AG04449 (cell line): ENCODE measurements at regions not wholly inside any gene's neighbourhood (a gene's known extent, or its start where the extent isn't known, plus 50 kb on each side); places are given as distances from the start of the nearest gene placed in this dataset.

Source experiments
- CTCF ChIA-PET: fragments of 350-600 bp; formaldehyde crosslinking; extraction: SDS; loops from one replicate; lab custom pipeline; 2021; ENCODE audit warnings: antibody characterized with exemption; lab: Yijun Ruan, JAX
- POLR2A ChIA-PET: fragments of 400-600, 350-600 bp; formaldehyde crosslinking; extraction: SDS; loops from one replicate; lab custom pipeline; 2020; ENCODE audit warnings: antibody characterized with exemption, inconsistent platforms; lab: Yijun Ruan, JAX
- DNase-seq: peaks from one replicate; pipeline ENCODE4 v3.0.0-alpha.2; 2010; ENCODE audit warnings: low read depth, low spot score
- H3K4me3 ChIP-seq: 2 replicates; pipeline ENCODE4 v1.5.1; 2011; ENCODE audit warnings: low read depth, mild to moderate bottlenecking, control low read depth, low read length
- TF ChIP-seq, protein P1 (sequence below): IDR thresholded peaks from one replicate; pipeline ENCODE4 v1.5.1; 2011; ENCODE audit warnings: mild to moderate bottlenecking, moderate library complexity, low read length, control low read depth, inconsistent platforms; ENCODE audit not compliant: insufficient read depth; ENCODE audit errors: missing control alignments

DNA sequence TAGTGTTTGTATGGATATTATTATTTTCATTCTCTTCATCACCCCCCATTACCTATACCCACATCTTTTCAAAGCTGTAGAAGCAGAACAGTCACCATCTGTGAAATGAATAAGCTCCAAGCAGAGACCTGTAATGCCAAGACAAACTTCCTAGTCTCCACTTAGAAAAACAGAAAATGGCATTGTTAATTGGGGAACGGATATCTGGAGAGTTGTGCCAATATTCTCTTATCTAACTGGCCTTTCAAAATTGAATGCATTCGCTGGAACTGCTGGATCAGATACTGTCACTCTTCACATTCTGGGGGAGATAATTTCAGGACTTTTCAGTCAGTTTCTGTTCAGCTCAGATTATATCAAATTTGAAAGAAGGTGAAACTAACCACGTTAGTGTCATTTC, 464.4 kb upstream of the GOT2 start:
- CTCF ChIA-PET = interaction anchor here (1.0 kb wide), 1 partner anchor 8 kb away, joined by 3 read pairs; no protein-coding TSS in a partner anchor
- POLR2A ChIA-PET = no interaction called here
- DNase-seq = no peak
- H3K4me3 ChIP-seq = no peak overlapping the region
- TF ChIP-seq, protein P1, sequence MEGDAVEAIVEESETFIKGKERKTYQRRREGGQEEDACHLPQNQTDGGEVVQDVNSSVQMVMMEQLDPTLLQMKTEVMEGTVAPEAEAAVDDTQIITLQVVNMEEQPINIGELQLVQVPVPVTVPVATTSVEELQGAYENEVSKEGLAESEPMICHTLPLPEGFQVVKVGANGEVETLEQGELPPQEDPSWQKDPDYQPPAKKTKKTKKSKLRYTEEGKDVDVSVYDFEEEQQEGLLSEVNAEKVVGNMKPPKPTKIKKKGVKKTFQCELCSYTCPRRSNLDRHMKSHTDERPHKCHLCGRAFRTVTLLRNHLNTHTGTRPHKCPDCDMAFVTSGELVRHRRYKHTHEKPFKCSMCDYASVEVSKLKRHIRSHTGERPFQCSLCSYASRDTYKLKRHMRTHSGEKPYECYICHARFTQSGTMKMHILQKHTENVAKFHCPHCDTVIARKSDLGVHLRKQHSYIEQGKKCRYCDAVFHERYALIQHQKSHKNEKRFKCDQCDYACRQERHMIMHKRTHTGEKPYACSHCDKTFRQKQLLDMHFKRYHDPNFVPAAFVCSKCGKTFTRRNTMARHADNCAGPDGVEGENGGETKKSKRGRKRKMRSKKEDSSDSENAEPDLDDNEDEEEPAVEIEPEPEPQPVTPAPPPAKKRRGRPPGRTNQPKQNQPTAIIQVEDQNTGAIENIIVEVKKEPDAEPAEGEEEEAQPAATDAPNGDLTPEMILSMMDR = no peak

DNA sequence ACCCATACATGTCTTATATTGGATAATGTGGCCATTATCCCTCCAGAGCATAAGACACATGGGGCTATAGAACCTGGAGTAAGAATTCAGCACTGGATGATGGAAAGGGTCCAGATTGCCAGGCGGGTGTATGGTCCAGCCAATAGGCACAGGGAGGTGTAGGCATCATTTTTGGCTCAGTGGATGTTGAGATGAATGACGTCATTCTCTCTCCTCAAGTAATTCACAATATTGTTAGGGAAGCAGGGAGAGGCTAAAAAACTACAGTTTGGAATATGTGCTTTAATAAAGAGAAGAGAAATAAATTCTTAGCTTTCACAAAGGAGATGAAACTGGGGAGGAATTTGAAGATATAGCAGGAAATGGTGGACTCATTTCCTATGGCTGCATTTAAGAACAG, 461.1 kb upstream of the GOT2 start:
- CTCF ChIA-PET = no interaction called here
- H3K4me3 ChIP-seq = no peak overlapping the region
- TF ChIP-seq, protein P1 = no peak
- DNase-seq = no peak
- POLR2A ChIA-PET = no interaction called here

GRCh38 chr16:59193637-59194036, 459.5 kb upstream of the GOT2 start:
- TF ChIP-seq, protein P1 = no peak
- ChIA-PET POLR2A (no interaction called here), CTCF (interaction anchor here (1.1 to 2.7 kb wide), 4 partner anchors 10 to 14 kb away, joined by 3 to 8 read pairs (median 6); no protein-coding TSS in a partner anchor)
- no peak overlapping the region for H3K4me3 ChIP-seq
- no peak for DNase-seq

GRCh38 chr16:59192551-59193199, 458.6 kb upstream of the GOT2 start:
- DNase-seq = no peak
- H3K4me3 ChIP-seq = no peak overlapping the region
- TF ChIP-seq, protein P1 = peak; percentile 65
- CTCF ChIA-PET = interaction anchor here (0.8 to 2.7 kb wide), 5 partner anchors 9 to 15 kb away, joined by 3 to 8 read pairs (median 6); no protein-coding TSS in a partner anchor
- POLR2A ChIA-PET = no interaction called here

DNA sequence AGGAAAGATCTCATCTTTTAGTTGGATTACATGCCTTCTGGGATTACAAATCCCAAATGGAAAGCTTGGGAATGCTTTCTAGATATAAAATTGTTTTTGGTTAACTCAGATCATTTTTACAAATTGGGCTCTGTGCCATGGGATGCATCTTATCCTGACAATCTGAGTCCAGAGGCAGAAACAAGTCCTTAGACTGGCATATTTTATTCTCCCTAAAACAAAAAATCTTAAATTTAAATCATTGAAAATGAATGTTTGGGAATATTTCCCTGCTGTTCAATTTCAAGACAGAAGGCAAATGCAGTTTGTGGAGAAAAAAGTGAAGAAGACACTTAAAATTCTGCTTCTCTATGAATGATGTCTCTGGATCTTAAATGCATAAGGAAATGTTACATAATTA, 456.6 kb upstream of the GOT2 start:
- DNase-seq = no peak
- ChIA-PET CTCF (interaction anchor here (0.9 to 1.0 kb wide), 2 partner anchors 8 to 290 kb away, joined by 3 read pairs; no protein-coding TSS in a partner anchor), POLR2A (no interaction called here)
- no peak overlapping the region for H3K4me3 ChIP-seq
- TF ChIP-seq, protein P1 = no peak

GRCh38 chr16:59188029-59188428, 453.9 kb upstream of the GOT2 start:
- DNase-seq = no peak
- ChIA-PET POLR2A (no interaction called here), CTCF (no interaction called here)
- TF ChIP-seq, protein P1 = no peak
- H3K4me3 ChIP-seq = no peak overlapping the region
